Gastrocnemius medialis (tissue), 4 donors: ENCODE measurements at regions not wholly inside any gene's neighbourhood (a gene's known extent, or its start where the extent isn't known, plus 50 kb on each side); places are given as distances from the start of the nearest gene placed in this dataset.

Experiments
- ATAC-seq, 2 donors: fragments of 150-250 bp; one replicate each; pipeline ENCODE4 v1.9.1; 2016
- DNase-seq, 2 donors: peaks; one replicate each; pipeline ENCODE4 v3.0.0-alpha.2; 2019
- H3K27ac ChIP-seq, 4 donors: fragments of 200-600 bp; sonication (generic); 1 replicate in 1 of 4; 2 replicates in 3 of 4; pipeline ENCODE4 v1.5.1; 2016 to 2018; ENCODE audit warnings: mild to moderate bottlenecking in 2 of 4, moderate library complexity in 1 of 4
- H3K27me3 ChIP-seq, 3 donors: fragments of 200-600 bp; sonication (generic) in 2 of 3; 1 replicate in 1 of 3; 2 replicates in 2 of 3; pipeline versions ENCODE4 v1.5.1 to v1.6.0; 2016 to 2019; ENCODE audit warnings: mild to moderate bottlenecking in 1 of 3, moderate library complexity in 1 of 3
- H3K36me3 ChIP-seq, 2 donors: fragments of 200-600 bp; sonication (generic) in 1 of 2; one replicate each; pipeline ENCODE4 v1.5.1; 2017 to 2018
- H3K4me1 ChIP-seq, 2 donors: fragments of 200-600 bp; sonication (generic) in 1 of 2; one replicate each; pipeline ENCODE4 v1.5.1; 2016 to 2017; ENCODE audit warnings: mild to moderate bottlenecking in 2 of 2
- H3K4me3 ChIP-seq, 4 donors: fragments of 200-600 bp; sonication (generic) in 3 of 4; 1 replicate in 1 of 4; 2 replicates in 3 of 4; pipeline ENCODE4 v1.5.1; 2016 to 2019; ENCODE audit warnings: mild to moderate bottlenecking in 2 of 4
- H3K9me3 ChIP-seq, 3 donors: fragments of 200-600 bp; sonication (generic) in 2 of 3; 1 replicate in 1 of 3; 2 replicates in 2 of 3; pipeline ENCODE4 v1.5.1; 2016 to 2019
- CTCF ChIP-seq, 5 experiments: fragments of 450-650 bp in 3 of 5; fragments of 200-600 bp in 2 of 5; sonication (generic) in 2 of 5; IDR thresholded peaks in 4 of 5; conservative IDR thresholded peaks in 1 of 5; 1 replicate in 4 of 5; 2 replicates in 1 of 5; pipeline ENCODE4 v1.5.1; 2016 to 2019; ENCODE audit warnings: antibody characterized with exemption in 5 of 5, mild to moderate bottlenecking in 3 of 5, moderate library complexity in 3 of 5
- POLR2A ChIP-seq, 2 donors: fragments of 450-650 bp; IDR thresholded peaks; one replicate each; pipeline ENCODE4 v1.6.1; 2017; ENCODE audit warnings: antibody characterized with exemption in 2 of 2, mild to moderate bottlenecking in 2 of 2, moderate library complexity in 2 of 2
- in situ Hi-C, 4 donors: fragments of 200-750 bp; cut with MboI; loops; one replicate each; pipeline versions ENCODE4 v1.15.0 to v1.8.0; 2017; ENCODE audit warnings: low sequenced_read_pairs in 4 of 4
- intact Hi-C: fragments of 100-400 bp; cut with DNase I; formaldehyde crosslinking; loops from one replicate; pipeline ENCODE4 v1.15.1; 2023; ENCODE audit warnings: low total_unique reads

- Histone ChIP-seq H3K36me3 (no peaks in the 10 kb centered on the region), H3K4me1 (no peaks in the 10 kb centered on the region), H3K9me3 (no peaks in the 10 kb centered on the region), H3K27me3 (no peaks in the 10 kb centered on the region), H3K27ac (no peak overlapping the region), H3K4me3 (no peak overlapping the region)
- intact Hi-C loops (no loop called here), in situ Hi-C loops (no loop called here)
- TF ChIP-seq CTCF (IDR thresholded peaks at IDR 0.05 in 4 of 5, conservative IDR thresholded peaks at IDR 0.05 in 1 of 5) (no peak), POLR2A (IDR thresholded peaks at IDR 0.05) (no peak)
- DNase-seq = no peak
- ATAC-seq = no peak
Observed at GRCh38 chr13:28566283-28566682, 71.4 kb upstream of the FLT1 start.

GRCh38 chr13:28564030-28564429, 69.1 kb upstream of the FLT1 start:
- no peak overlapping the region for H3K4me3 ChIP-seq
- intact Hi-C loops = no loop called here
- TF ChIP-seq CTCF (IDR thresholded peaks at IDR 0.05 in 4 of 5, conservative IDR thresholded peaks at IDR 0.05 in 1 of 5) (no peak), POLR2A (IDR thresholded peaks at IDR 0.05) (no peak)
- ATAC-seq = no peak
- in situ Hi-C loops = no loop called here
- no peaks in the 10 kb centered on the region for H3K4me1 ChIP-seq
- H3K36me3 ChIP-seq = no peaks in the 10 kb centered on the region
- H3K27ac ChIP-seq = no peak overlapping the region
- DNase-seq = no peak
- no peaks in the 10 kb centered on the region for H3K27me3 ChIP-seq
- H3K9me3 ChIP-seq = no peaks in the 10 kb centered on the region

GRCh38 chr13:28563609-28564008, 68.7 kb upstream of the FLT1 start:
- DNase-seq (no peak), ATAC-seq (no peak)
- H3K9me3 ChIP-seq = no peaks in the 10 kb centered on the region
- intact Hi-C loops (no loop called here), in situ Hi-C loops (no loop called here)
- no peaks in the 10 kb centered on the region for H3K4me1 ChIP-seq
- H3K27ac ChIP-seq = no peak overlapping the region
- H3K4me3 ChIP-seq = no peak overlapping the region
- H3K27me3 ChIP-seq = no peaks in the 10 kb centered on the region
- H3K36me3 ChIP-seq = no peaks in the 10 kb centered on the region
- TF ChIP-seq CTCF (IDR thresholded peaks at IDR 0.05 in 4 of 5, conservative IDR thresholded peaks at IDR 0.05 in 1 of 5) = no peak
- TF ChIP-seq POLR2A (IDR thresholded peaks at IDR 0.05) = no peak

GRCh38 chr13:28560612-28561011, 65.7 kb upstream of the FLT1 start:
- DNase-seq = no peak
- no peak overlapping the region for H3K27ac ChIP-seq
- no peaks in the 10 kb centered on the region for H3K9me3 ChIP-seq
- intact Hi-C loops (no loop called here), in situ Hi-C loops (no loop called here)
- no peaks in the 10 kb centered on the region for H3K27me3 ChIP-seq
- H3K4me1 ChIP-seq = no peaks in the 10 kb centered on the region
- no peak overlapping the region for H3K4me3 ChIP-seq
- ATAC-seq = no peak
- TF ChIP-seq POLR2A (IDR thresholded peaks at IDR 0.05) = no peak
- TF ChIP-seq CTCF (IDR thresholded peaks at IDR 0.05 in 4 of 5, conservative IDR thresholded peaks at IDR 0.05 in 1 of 5) = no peak
- H3K36me3 ChIP-seq = no peaks in the 10 kb centered on the region

- Histone ChIP-seq H3K4me1 (no peaks in the 10 kb centered on the region), H3K9me3 (no peaks in the 10 kb centered on the region), H3K4me3 (no peak overlapping the region), H3K27me3 (no peaks in the 10 kb centered on the region), H3K36me3 (no peaks in the 10 kb centered on the region), H3K27ac (no peak overlapping the region)
- ATAC-seq (no peak), DNase-seq (no peak)
- TF ChIP-seq CTCF (IDR thresholded peaks at IDR 0.05 in 4 of 5, conservative IDR thresholded peaks at IDR 0.05 in 1 of 5) = no peak
- TF ChIP-seq POLR2A (IDR thresholded peaks at IDR 0.05) = no peak
- intact Hi-C loops (no loop called here), in situ Hi-C loops (no loop called here)
Observed at GRCh38 chr13:28559636-28560259, 64.8 kb upstream of the FLT1 start.
